Effector memory CD8-positive, alpha-beta T cell (primary cell): ENCODE measurements at regions not wholly inside any gene's neighbourhood (a gene's known extent, or its start where the extent isn't known, plus 50 kb on each side); places are given as distances from the start of the nearest gene placed in this dataset.

Experiments used
- ATAC-seq: fragments of 150-1000 bp; cut with Tn5 transposase; replicated peaks from 2 replicates; pipeline ENCODE4 v1.10.0; 2021; ENCODE audit warnings: mild to moderate bottlenecking, moderate library complexity
- DNase-seq, 3 experiments: peaks; one replicate each; pipeline ENCODE4 v3.0.0; 2021
- H3K27ac Mint-ChIP-seq, 2 donors: one replicate each; pipeline ENCODE4 v1.8.0; 2022; ENCODE audit warnings: mild to moderate bottlenecking in 2 of 2, mixed read lengths in 2 of 2, moderate library complexity in 2 of 2
- H3K27me3 Mint-ChIP-seq, 2 donors: one replicate each; pipeline ENCODE4 v1.8.0; 2022; ENCODE audit warnings: mixed read lengths in 2 of 2
- H3K36me3 Mint-ChIP-seq: one replicate; pipeline ENCODE4 v1.8.0; 2022; ENCODE audit warnings: mild to moderate bottlenecking, moderate library complexity, mixed read lengths; ENCODE audit not compliant: insufficient read depth
- H3K4me1 Mint-ChIP-seq, 2 donors: one replicate each; pipeline ENCODE4 v1.8.0; 2022; ENCODE audit warnings: low read depth in 2 of 2, mixed read lengths in 2 of 2
- H3K4me3 Mint-ChIP-seq, 2 donors: one replicate each; pipeline ENCODE4 v1.8.0; 2022; ENCODE audit warnings: mild to moderate bottlenecking in 2 of 2, mixed read lengths in 2 of 2, moderate library complexity in 2 of 2
- H3K9me3 Mint-ChIP-seq, 2 donors: one replicate each; pipeline ENCODE4 v1.8.0; 2022; ENCODE audit warnings: mixed read lengths in 2 of 2

- Mint-ChIP-seq H3K36me3 (no peaks in the 10 kb centered on the region), H3K4me3 (no peak overlapping the region), H3K4me1 (peaks cover 2 to 3% of the 10 kb centered on the region in 2 donors), H3K9me3 (no peaks in the 10 kb centered on the region), H3K27me3 (peaks cover 0 to 8% of the 10 kb centered on the region in 2 donors), H3K27ac (no peak overlapping the region)
- DNase-seq (no peak), ATAC-seq (no peak)
Measured at GRCh38 chr12:75820848-75821578, 210.6 kb downstream of the PHLDA1 start.

- H3K4me3 Mint-ChIP-seq = no peak overlapping the region
- peaks cover 4% of the 10 kb centered on the region in 2 donors for H3K4me1 Mint-ChIP-seq
- no peaks in the 10 kb centered on the region for H3K36me3 Mint-ChIP-seq
- no peaks in the 10 kb centered on the region for H3K9me3 Mint-ChIP-seq
- ATAC-seq = no peak
- peaks cover 0 to 8% of the 10 kb centered on the region in 2 donors for H3K27me3 Mint-ChIP-seq
- DNase-seq = no peak
- no peak overlapping the region for H3K27ac Mint-ChIP-seq
Measured at GRCh38 chr12:75820071-75820470, 211.5 kb downstream of the PHLDA1 start.

DNA sequence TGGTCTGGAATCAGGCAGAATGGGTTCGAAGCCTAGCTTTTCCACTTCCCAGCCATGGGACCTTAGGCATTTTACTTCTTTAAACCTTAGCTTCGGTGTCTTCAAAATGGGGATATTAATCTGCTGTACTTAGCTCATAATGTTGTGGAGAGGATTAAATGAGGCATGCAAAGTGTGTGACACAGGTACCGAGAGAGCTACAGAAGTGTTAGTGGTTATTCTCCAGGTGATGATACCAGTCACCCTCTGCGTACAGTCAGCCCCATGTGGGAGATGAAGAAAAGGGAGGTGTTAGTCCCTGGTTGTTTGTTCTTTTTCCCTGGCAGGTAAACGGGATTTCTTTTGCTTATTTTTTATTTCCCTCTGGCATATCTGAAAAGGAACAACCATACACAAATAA is 212.1 kb downstream of the PHLDA1 start:
- H3K9me3 Mint-ChIP-seq = no peaks in the 10 kb centered on the region
- ATAC-seq = no peak

GRCh38 chr12:75818863-75819262 is 212.7 kb downstream of the PHLDA1 start:
- peak overlapping the region in 1 of 2 donors; percentile 2 for H3K27ac Mint-ChIP-seq
- ATAC-seq (no peak), DNase-seq (no peak)
- H3K4me1 Mint-ChIP-seq = peaks cover 8% of the 10 kb centered on the region in 2 donors
- no peaks in the 10 kb centered on the region for H3K9me3 Mint-ChIP-seq
- H3K36me3 Mint-ChIP-seq = no peaks in the 10 kb centered on the region
- H3K27me3 Mint-ChIP-seq = peaks cover 0 to 8% of the 10 kb centered on the region in 2 donors
- H3K4me3 Mint-ChIP-seq = no peak overlapping the region

More for the DNA sequence above, 212.1 kb downstream of the PHLDA1 start:
- Mint-ChIP-seq H3K4me3 (no peak overlapping the region), H3K27me3 (peaks cover 0 to 8% of the 10 kb centered on the region in 2 donors), H3K36me3 (no peaks in the 10 kb centered on the region), H3K4me1 (peaks cover 8% of the 10 kb centered on the region in 2 donors), H3K27ac (no peak overlapping the region)
- DNase-seq = no peak

GRCh38 chr12:75816897-75817296 is 214.7 kb downstream of the PHLDA1 start:
- H3K27ac Mint-ChIP-seq = peak overlapping the region in 1 of 2 donors; percentile 97
- H3K4me1 Mint-ChIP-seq = peaks cover 8 to 14% of the 10 kb centered on the region in 2 donors
- ATAC-seq (peak; percentile 76), DNase-seq (no peak)
- no peaks in the 10 kb centered on the region for H3K9me3 Mint-ChIP-seq
- no peaks in the 10 kb centered on the region for H3K36me3 Mint-ChIP-seq
- H3K27me3 Mint-ChIP-seq = no peaks in the 10 kb centered on the region
- no peak overlapping the region for H3K4me3 Mint-ChIP-seq

- no peaks in the 10 kb centered on the region for H3K27me3 Mint-ChIP-seq
- no peaks in the 10 kb centered on the region for H3K36me3 Mint-ChIP-seq
- peak overlapping the region; percentile 61 to 97 for H3K27ac Mint-ChIP-seq
- no peaks in the 10 kb centered on the region for H3K9me3 Mint-ChIP-seq
- ATAC-seq (no peak), DNase-seq (no peak)
- H3K4me3 Mint-ChIP-seq = no peak overlapping the region
- H3K4me1 Mint-ChIP-seq = peaks cover 10 to 16% of the 10 kb centered on the region in 2 donors
Measured at GRCh38 chr12:75815756-75816155, 215.8 kb downstream of the PHLDA1 start.

DNA sequence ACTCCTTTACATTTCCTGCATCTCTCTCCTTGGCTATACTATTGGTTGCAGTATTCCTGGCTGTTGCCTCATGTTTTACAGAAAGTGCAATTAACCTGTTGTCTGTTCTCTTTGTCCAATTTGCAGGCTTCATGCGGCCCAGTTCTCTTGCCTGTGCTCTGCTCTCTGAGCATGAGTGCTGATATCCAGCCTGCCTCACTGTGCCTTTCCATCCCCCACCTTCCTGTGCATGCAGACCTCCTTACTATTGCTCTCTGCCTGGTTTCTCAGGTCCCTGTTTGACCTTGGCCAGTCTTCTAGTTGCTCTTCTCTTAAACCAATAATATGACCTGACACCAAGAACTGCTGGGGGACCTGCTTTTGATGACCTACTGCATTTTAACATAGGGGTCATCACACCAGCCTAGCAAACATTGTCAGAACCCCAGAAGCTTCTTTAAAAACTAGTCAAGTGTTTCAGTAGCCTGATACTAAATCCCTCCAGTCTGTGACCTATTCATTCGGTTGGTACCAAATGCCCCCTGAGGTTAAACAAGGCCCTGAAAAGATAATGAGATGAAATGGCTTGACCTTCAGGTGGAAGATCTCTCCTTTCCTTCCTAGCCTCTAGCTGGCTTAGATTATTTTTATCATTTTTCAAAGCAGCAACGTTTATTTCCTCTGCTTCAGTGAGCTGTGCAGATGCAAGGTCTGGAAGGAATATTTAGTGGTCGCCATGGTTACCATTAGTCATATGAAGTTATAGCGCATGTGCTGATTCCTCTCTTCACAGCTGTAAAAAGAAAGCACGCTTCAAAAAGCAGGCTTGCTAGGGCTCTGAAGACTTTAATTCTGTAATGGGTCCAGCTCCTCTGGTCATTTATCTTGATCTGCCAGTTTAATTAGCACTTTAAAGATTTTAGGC is 216.5 kb downstream of the PHLDA1 start:
- peaks cover 10 to 16% of the 10 kb centered on the region in 2 donors for H3K4me1 Mint-ChIP-seq
- no peaks in the 10 kb centered on the region for H3K9me3 Mint-ChIP-seq
- H3K4me3 Mint-ChIP-seq = no peak overlapping the region
- peak; percentile 69 for ATAC-seq
- no peaks in the 10 kb centered on the region for H3K27me3 Mint-ChIP-seq
- DNase-seq = peak in 1 of 3 experiments; percentile 10
- H3K36me3 Mint-ChIP-seq = no peaks in the 10 kb centered on the region
- peak overlapping the region; percentile 61 to 97 for H3K27ac Mint-ChIP-seq

GRCh38 chr12:75813072-75813471 is 218.5 kb downstream of the PHLDA1 start:
- no peak for ATAC-seq
- Mint-ChIP-seq H3K4me3 (no peak overlapping the region), H3K27me3 (peaks cover 0 to 6% of the 10 kb centered on the region in 2 donors), H3K27ac (peak overlapping the region in 1 of 2 donors; percentile 86), H3K4me1 (peaks cover 10 to 16% of the 10 kb centered on the region in 2 donors), H3K9me3 (no peaks in the 10 kb centered on the region), H3K36me3 (no peaks in the 10 kb centered on the region)
- no peak for DNase-seq

DNA sequence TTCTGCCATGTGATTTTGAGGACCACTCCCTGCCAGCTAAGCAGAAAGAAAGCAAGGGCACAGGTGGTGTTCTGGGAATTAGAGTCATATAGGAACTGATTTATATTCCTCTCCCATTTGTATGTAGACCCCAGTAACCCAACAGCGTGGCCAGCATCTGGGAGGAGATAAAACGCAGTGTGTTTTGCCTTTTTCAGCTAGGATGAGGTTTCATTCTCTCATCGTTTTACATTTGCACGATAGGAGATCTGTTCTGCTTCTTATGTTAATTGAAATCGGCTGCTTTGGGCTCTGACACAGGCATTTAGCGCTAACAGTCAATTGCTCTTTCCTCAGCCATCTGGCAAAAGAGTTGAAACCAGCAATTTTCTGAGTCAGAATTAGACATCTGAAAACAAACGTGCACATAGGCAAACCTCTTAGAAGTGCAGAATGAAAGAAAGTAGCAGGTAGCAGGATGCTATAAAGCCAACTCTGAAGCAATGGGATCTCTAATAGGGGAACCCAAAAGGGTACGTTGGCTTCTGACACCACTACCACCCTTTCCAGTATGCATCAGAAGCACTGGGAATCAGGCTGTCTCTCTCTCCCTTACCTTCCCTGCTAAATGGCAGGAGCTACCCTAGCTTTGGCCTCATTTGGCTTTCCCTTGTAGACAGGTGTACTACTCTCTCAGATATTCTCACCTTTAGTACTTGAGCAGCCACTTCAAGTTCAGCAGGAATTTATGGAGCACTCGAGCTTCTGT is 219.1 kb downstream of the PHLDA1 start:
- no peaks in the 10 kb centered on the region for H3K9me3 Mint-ChIP-seq
- H3K36me3 Mint-ChIP-seq = no peaks in the 10 kb centered on the region
- ATAC-seq (no peak), DNase-seq (no peak)
- H3K4me1 Mint-ChIP-seq = peaks cover 10 to 16% of the 10 kb centered on the region in 2 donors
- H3K27ac Mint-ChIP-seq = peak overlapping the region in 1 of 2 donors; percentile 86
- peak overlapping the region in 1 of 2 donors; percentile 56 for H3K4me3 Mint-ChIP-seq
- H3K27me3 Mint-ChIP-seq = peaks cover 0 to 6% of the 10 kb centered on the region in 2 donors

DNA sequence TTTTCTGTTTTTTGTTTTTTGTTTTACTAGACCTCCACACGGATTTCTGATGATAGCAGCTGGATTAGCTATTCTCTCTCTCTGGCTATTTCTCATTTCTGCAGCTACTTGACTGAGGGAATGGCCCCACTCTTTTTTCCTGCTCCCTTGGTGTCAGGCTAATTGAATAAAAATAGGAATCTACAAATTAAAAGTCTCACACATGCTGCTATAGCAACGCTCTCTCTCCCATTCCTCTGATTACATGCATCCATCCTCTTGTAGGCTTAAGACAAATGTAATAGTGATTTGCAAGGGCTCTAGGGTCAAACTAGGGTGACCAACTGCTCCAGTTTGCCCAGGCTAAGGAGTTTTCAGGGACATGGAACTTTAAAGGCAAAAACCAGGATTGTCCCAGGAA is 221.8 kb downstream of the PHLDA1 start:
- DNase-seq (no peak), ATAC-seq (no peak)
- Mint-ChIP-seq H3K4me1 (peaks cover 2 to 8% of the 10 kb centered on the region in 2 donors), H3K36me3 (no peaks in the 10 kb centered on the region), H3K4me3 (no peak overlapping the region), H3K27ac (no peak overlapping the region), H3K27me3 (peaks cover 0 to 6% of the 10 kb centered on the region in 2 donors), H3K9me3 (no peaks in the 10 kb centered on the region)

DNA sequence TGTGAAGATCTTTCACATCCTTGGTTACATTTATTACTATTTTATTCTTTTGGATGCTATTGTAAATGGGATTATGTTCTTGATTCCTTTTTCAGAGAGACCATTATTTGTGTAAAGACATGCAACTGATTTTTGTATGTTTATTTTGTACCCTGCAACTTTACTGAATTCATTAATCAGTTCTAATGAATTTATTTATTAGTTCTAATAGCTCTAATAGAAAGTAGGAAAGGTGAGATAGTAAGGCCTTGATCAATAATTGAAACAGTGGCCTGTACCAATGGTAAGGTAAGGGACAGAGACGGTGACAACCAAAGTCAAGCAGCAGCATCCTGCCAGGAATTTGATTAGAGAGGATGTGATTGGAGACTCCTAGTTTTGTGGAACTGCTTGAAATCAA is 224.1 kb downstream of the PHLDA1 start:
- H3K4me3 Mint-ChIP-seq = no peak overlapping the region
- ATAC-seq (no peak), DNase-seq (no peak)
- peaks cover 0 to 6% of the 10 kb centered on the region in 2 donors for H3K27me3 Mint-ChIP-seq
- no peaks in the 10 kb centered on the region for H3K36me3 Mint-ChIP-seq
- H3K9me3 Mint-ChIP-seq = no peaks in the 10 kb centered on the region
- H3K4me1 Mint-ChIP-seq = peaks cover 2 to 7% of the 10 kb centered on the region in 2 donors
- H3K27ac Mint-ChIP-seq = no peak overlapping the region

GRCh38 chr12:75805905-75806304 is 225.7 kb downstream of the PHLDA1 start:
- Mint-ChIP-seq H3K4me1 (no peaks in the 10 kb centered on the region), H3K4me3 (no peak overlapping the region), H3K36me3 (no peaks in the 10 kb centered on the region), H3K27ac (no peak overlapping the region), H3K27me3 (peaks cover 0 to 13% of the 10 kb centered on the region in 2 donors), H3K9me3 (no peaks in the 10 kb centered on the region)
- DNase-seq (no peak), ATAC-seq (no peak)

DNA sequence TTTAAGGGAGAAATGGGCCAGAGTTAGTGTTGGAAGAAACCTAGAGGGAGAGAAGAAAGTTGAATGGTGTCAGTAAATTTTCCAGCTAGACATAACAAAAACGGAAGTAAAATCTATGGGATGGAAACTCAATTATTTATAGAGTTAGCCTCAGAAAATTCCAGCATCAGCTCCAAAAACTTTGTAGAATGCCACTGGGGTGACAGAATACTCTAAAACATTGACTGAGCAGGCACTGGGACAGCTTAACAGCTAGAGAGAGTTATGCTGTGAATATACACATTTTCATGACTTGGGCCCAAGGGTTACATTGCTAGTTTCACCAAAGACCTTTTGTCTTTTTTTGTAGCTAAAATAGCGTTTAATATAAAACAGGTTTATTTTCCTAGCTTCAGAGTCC is 226.3 kb downstream of the PHLDA1 start:
- ATAC-seq (no peak), DNase-seq (no peak)
- H3K4me1 Mint-ChIP-seq = no peaks in the 10 kb centered on the region
- no peak overlapping the region for H3K4me3 Mint-ChIP-seq
- no peaks in the 10 kb centered on the region for H3K36me3 Mint-ChIP-seq
- peaks cover 0 to 13% of the 10 kb centered on the region in 2 donors for H3K27me3 Mint-ChIP-seq
- no peaks in the 10 kb centered on the region for H3K9me3 Mint-ChIP-seq
- no peak overlapping the region for H3K27ac Mint-ChIP-seq
